GM18520 (cell line): ENCODE measurements at regions not wholly inside any gene's neighbourhood (a gene's known extent, or its start where the extent isn't known, plus 50 kb on each side); places are given as distances from the start of the nearest gene placed in this dataset.

ENCODE experiments used
- ATAC-seq: cut with Tn5 transposase; IDR thresholded peaks from one replicate; pipeline ENCODE4 v1.9.1; 2021; ENCODE audit not compliant: unreplicated experiment

- no peak for ATAC-seq
These were observed 92.8 kb upstream of the MKLN1 start for GRCh38 chr7:131234719-131235488.

- ATAC-seq = no peak
These were observed 92.0 kb upstream of the MKLN1 start for GRCh38 chr7:131235489-131236317.

GRCh38 chr7:131236318-131236672 lies 91.4 kb upstream of the MKLN1 start:
- no peak for ATAC-seq

- ATAC-seq = no peak
These were observed 89.2 kb upstream of the MKLN1 start for GRCh38 chr7:131238347-131238931.

GRCh38 chr7:131241386-131241785 lies 86.3 kb upstream of the MKLN1 start:
- no peak for ATAC-seq

- ATAC-seq = no peak
These were observed 85.5 kb upstream of the MKLN1 start for GRCh38 chr7:131242123-131242650.

- ATAC-seq = no peak
These were observed 83.3 kb upstream of the MKLN1 start for GRCh38 chr7:131244259-131244852.

GRCh38 chr7:131249003-131249402 lies 78.7 kb upstream of the MKLN1 start:
- ATAC-seq = no peak

GRCh38 chr7:131249483-131249882 lies 78.2 kb upstream of the MKLN1 start:
- ATAC-seq = no peak

GRCh38 chr7:131250331-131250730 lies 77.3 kb upstream of the MKLN1 start:
- no peak for ATAC-seq

- no peak for ATAC-seq
These were observed 76.3 kb upstream of the MKLN1 start for GRCh38 chr7:131251371-131251770.

GRCh38 chr7:131252976-131253375 lies 74.7 kb upstream of the MKLN1 start:
- no peak for ATAC-seq

GRCh38 chr7:131254211-131254610 lies 73.5 kb upstream of the MKLN1 start:
- ATAC-seq = no peak

- no peak for ATAC-seq
These were observed 72.4 kb upstream of the MKLN1 start for GRCh38 chr7:131255242-131255641.

- ATAC-seq = no peak
These were observed 66.1 kb upstream of the MKLN1 start for GRCh38 chr7:131261476-131261994.

- no peak for ATAC-seq
These were observed 62.4 kb upstream of the MKLN1 start for GRCh38 chr7:131265227-131265626.

GRCh38 chr7:131267631-131268030 lies 60.0 kb upstream of the MKLN1 start:
- ATAC-seq = no peak

GRCh38 chr7:131268906-131269305 lies 58.8 kb upstream of the MKLN1 start:
- ATAC-seq = no peak

GRCh38 chr7:131272086-131272485 lies 55.6 kb upstream of the MKLN1 start:
- no peak for ATAC-seq

- ATAC-seq = no peak
These were observed 52.7 kb upstream of the MKLN1 start for GRCh38 chr7:131274986-131275385.

- no peak for ATAC-seq
These were observed 51.5 kb upstream of the MKLN1 start for GRCh38 chr7:131276190-131276589.
